Fibroblast of villous mesenchyme (primary cell): ENCODE measurements at regions not wholly inside any gene's neighbourhood (a gene's known extent, or its start where the extent isn't known, plus 50 kb on each side); places are given as distances from the start of the nearest gene placed in this dataset.

Experiments used
- DNase-seq: peaks from one replicate; pipeline ENCODE4 v3.0.0-alpha.2; 2010; ENCODE audit warnings: low read depth
- H3K4me3 ChIP-seq: 2 replicates; pipeline ENCODE4 v1.5.1; 2011; ENCODE audit warnings: low read depth, mild to moderate bottlenecking, low read length
- CTCF ChIP-seq: IDR thresholded peaks from 2 replicates; pipeline ENCODE4 v1.5.1; 2012; ENCODE audit warnings: low read depth, mild to moderate bottlenecking, low read length; ENCODE audit not compliant: insufficient read depth

DNA sequence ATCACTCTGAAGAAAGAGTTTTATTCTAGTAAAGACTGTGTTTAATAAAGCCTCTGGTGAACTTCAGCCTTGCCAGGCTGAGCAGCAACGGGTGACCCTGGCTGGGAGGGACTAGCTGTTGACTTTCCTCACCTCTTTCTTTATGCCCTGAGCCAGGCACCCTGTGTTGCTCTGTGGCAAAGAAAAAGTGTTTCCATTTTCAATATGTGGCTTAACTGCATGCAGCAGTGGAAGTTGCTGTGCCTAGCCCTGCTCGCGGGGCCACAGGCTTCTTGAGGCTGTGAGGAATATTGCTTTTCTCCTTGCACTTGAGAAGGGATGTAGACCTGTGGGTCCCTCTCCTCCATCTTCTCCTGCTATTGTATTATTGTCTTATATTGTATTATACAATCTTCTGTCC lies 67.0 kb downstream of the CXCL12 start:
- no peak for DNase-seq
- TF ChIP-seq CTCF: no peak

GRCh38 chr10:44316922-44317215 lies 68.0 kb downstream of the CXCL12 start:
- no peak overlapping the region for H3K4me3 ChIP-seq
- no peak for DNase-seq
- no peak for TF ChIP-seq CTCF

More for the DNA sequence above, 67.0 kb downstream of the CXCL12 start:
- no peak overlapping the region for H3K4me3 ChIP-seq

GRCh38 chr10:44316187-44316921 lies 68.5 kb downstream of the CXCL12 start:
- TF ChIP-seq CTCF: no peak
- H3K4me3 ChIP-seq: no peak overlapping the region
- no peak for DNase-seq

DNA sequence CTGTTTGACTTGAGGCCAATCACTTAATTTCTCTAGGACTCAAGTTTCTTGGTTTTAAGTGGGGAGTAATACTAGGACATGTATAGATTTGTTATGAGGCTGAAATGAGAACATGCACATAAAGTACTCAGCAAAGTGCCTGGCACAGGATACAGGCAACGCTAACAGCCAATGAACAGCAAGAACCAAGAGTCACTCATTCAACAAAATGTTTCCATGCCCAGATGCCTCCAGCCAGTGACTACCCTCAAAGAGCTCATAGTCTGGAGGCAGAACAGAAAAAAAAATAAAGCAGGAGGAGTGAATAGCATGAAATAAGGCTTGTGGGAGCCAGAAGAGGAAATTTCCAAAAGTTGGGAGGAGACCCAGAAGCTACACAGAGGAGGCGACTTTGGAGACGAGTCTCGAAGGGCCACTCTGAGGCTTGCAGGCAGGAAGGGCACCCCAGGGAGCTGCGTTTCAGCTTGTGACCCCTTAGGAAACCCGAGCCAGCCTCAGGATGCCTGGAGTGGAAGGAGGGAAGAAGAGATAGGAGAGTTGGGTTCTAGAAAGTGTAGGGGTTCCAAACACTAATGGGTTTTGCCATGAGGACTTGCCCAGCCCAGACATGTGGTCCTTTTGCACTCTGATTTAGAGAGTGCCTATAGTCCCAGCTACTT lies 70.0 kb downstream of the CXCL12 start:
- no peak overlapping the region for H3K4me3 ChIP-seq
- no peak for DNase-seq
- TF ChIP-seq CTCF: no peak

DNA sequence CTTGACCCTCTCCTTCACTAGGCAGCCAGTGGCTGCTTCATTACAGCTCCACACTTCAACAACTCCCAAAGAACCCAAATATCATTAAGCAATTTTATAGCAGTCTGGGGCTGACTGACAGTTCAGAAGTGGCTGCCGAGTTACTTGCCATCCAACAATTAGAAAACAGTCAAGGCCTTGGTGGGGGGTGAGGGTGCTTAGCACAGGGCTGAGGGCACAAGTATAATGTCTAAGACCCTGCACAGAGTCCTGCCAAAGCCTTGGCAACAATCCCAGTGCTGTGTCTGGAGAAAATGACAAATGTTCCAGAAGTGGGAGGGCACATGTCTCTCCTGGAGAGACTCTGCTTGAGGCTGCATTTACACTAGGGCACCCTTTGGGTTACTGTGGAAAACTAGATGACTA lies 71.1 kb downstream of the CXCL12 start:
- TF ChIP-seq CTCF: no peak
- H3K4me3 ChIP-seq: no peak overlapping the region
- DNase-seq: no peak

- TF ChIP-seq CTCF: no peak
- H3K4me3 ChIP-seq: no peak overlapping the region
- DNase-seq: no peak
These were observed 72.5 kb downstream of the CXCL12 start for GRCh38 chr10:44312401-44312800.
